Esophagus (tissue), 2 donors: ENCODE measurements at regions not wholly inside any gene's neighbourhood (a gene's known extent, or its start where the extent isn't known, plus 50 kb on each side); places are given as distances from the start of the nearest gene placed in this dataset.
"Not testable (repeated sequence)": the region's sequence is repeated elsewhere in the genome, so short reads cannot be mapped to it uniquely, and the experiment has no call there.

Experiments used
- H3K27ac ChIP-seq, 2 donors: one replicate each; pipeline ENCODE4 v1.5.1; 2013; ENCODE audit warnings: low read depth in 2 of 2, mild to moderate bottlenecking in 2 of 2, inconsistent platforms in 1 of 2, low read length in 1 of 2, moderate library complexity in 1 of 2
- H3K27me3 ChIP-seq, 2 donors: one replicate each; pipeline ENCODE4 v1.6.1; 2013; ENCODE audit warnings: low read length in 2 of 2, control low read depth in 1 of 2, mild to moderate bottlenecking in 1 of 2; ENCODE audit not compliant: insufficient read depth in 2 of 2, control insufficient read depth in 1 of 2
- H3K36me3 ChIP-seq, 2 donors: one replicate each; pipeline ENCODE4 v1.6.1; 2013; ENCODE audit warnings: low read length in 1 of 2; ENCODE audit not compliant: control insufficient read depth in 2 of 2, insufficient read depth in 2 of 2
- H3K4me1 ChIP-seq, 2 donors: one replicate each; pipeline ENCODE4 v1.6.1; 2013; ENCODE audit warnings: low read length in 1 of 2; ENCODE audit not compliant: control insufficient read depth in 2 of 2, insufficient read depth in 2 of 2
- H3K4me3 ChIP-seq, 2 donors: one replicate each; pipeline ENCODE4 v1.5.1; 2013; ENCODE audit warnings: low read length in 2 of 2, mild to moderate bottlenecking in 2 of 2, low read depth in 1 of 2, moderate library complexity in 1 of 2
- H3K9me3 ChIP-seq, 2 donors: one replicate each; pipeline ENCODE4 v1.6.1; 2013; ENCODE audit warnings: mild to moderate bottlenecking in 2 of 2, low read depth in 1 of 2, low read length in 1 of 2, moderate library complexity in 1 of 2; ENCODE audit not compliant: control insufficient read depth in 2 of 2, insufficient read depth in 1 of 2
- WGBS, 2 donors: extraction: QIAGEN DNeasy Blood & Tissue Kit; methylation state at CpG; one replicate each; pipeline ENCODE4 v1.1.7; 2013; 5-methylcytosine and 5-hydroxymethylcytosine counted together
- donor health status: healthy with polysubstance abuse.
- donor health status: Bipolar disorder and iron deficiency.

DNA sequence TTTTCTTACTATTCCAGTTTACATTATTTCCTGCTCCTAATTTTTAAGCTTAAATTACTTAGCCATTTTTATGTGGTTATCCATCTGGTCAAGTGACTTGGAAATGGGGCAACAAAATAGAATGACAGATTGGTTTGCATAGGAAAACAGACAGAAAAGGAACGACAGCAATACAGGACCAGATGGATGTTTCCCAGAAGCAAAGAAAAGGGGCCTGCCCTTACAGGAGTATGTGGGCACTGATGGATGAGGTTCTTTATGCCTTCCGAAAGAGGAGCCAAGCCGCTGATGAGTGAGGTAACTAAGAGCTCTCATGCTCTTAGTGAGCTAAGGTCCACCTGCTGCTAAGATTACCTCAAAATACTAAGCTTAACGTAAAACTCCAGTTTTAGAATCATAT, 339.8 kb downstream of the CNTNAP3B start:
- not testable (repeated sequence) for H3K36me3 ChIP-seq, H3K4me1 ChIP-seq, H3K27ac ChIP-seq, H3K9me3 ChIP-seq, H3K4me3 ChIP-seq, H3K27me3 ChIP-seq
- 56 to 65% methylated on average over 4 of the region's 4 CpGs for WGBS, 2 donors

DNA sequence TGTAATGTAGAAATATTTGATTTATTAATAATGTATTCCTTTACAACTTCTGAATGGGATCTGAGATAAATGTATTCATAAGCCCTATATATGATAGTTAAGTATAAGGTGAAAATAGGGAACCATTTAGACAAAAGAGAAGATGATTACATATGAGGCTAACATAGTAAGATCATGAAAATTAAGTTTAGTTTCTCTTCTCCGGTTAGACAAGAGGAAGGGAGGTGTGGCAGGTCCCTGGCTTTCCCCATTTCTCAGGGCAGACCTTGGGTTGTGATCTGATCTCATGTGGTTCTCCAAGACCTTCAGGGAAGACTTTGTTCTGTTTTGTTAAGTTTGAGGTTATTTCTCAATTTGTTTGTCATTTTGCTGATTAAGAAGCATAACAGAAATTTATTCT, 341.3 kb downstream of the CNTNAP3B start:
- H3K4me1 ChIP-seq, H3K36me3 ChIP-seq, H3K9me3 ChIP-seq, H3K27me3 ChIP-seq, H3K27ac ChIP-seq, H3K4me3 ChIP-seq: not testable (repeated sequence)
- 70 to 74% methylated on average over 1 of the region's 1 CpG for WGBS, 2 donors

DNA sequence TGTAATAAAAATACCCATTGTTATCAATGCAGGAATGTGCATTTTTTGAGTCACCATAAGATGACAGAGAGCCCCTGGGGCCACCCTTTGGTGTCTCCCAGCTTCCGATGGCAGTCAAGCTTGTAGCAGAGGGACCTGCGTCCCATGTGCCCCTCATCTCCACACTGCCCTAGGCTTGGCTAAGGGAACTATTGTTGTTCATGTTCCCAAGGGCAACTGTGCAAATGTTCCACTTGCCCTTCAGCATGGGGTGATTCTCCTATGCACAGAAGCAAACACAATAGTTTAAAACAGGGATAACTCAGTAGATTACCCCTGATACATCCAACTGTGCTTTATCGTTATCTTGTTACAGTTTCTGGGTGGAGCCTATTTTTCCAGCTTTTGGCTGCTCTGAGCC, 342.0 kb downstream of the CNTNAP3B start:
- H3K27ac ChIP-seq, H3K4me3 ChIP-seq, H3K9me3 ChIP-seq, H3K4me1 ChIP-seq, H3K27me3 ChIP-seq, H3K36me3 ChIP-seq: not testable (repeated sequence)
- whole genome bisulfite sequencing, 2 donors: 77 to 92% methylated on average over 2 of the region's 3 CpGs

DNA sequence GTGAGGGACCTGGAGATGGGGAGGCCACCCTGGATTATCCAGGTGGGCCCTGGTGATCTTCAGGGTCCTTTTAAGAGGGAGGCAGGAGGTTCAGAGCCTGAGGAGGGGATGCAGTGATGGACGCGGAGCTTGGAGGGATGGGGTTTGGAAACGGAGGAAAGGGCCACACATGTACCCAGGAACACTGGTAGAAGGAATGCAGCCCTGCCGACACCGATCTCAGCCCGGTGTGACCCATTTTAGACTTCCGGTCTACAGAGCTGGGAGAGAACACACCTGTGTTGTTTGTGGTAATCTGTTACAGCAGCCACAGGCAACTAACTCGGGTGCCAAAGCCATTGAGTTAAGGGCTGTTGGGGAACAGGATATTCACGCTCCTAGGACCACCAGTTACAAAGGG, 345.2 kb downstream of the CNTNAP3B start:
- not testable (repeated sequence) for H3K4me3 ChIP-seq, H3K27ac ChIP-seq, H3K4me1 ChIP-seq, H3K36me3 ChIP-seq, H3K27me3 ChIP-seq, H3K9me3 ChIP-seq
- 87 to 93% methylated on average over 7 to 8 of the region's 9 CpGs for WGBS, 2 donors

DNA sequence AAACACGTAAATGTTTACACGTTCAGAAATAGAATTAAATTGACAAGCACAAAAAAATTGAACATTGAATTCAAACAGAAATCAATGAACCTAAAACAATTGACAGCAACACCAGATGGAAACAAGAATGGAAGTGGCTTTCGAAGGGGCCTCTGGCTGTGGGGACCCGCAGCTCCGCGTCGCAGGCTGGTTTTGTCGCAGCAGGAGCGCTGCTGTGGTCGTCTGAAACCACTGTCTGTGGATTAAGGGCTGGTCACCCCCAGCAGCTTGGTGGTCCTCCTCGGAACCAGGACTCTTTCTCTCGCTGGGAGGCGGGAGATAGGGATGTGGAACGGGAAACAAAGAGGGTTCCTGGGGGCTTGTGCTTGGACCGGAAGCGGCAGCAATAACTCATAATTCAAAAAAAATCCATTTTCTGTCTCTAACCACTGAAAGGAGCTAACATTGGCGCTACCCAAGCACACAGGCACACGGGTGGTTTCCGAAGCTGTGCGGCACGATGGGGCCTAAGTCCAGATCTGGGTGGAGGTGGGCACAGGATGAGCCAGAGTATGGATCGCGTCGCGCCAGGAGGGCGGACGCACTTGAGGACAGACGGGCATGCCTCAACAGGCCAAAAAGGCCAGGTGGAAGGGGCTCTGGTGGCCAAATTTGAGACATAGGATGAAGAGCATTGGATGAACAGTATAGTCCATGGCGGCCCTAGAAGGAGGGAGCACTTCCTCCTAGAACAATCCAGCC, 346.0 kb downstream of the CNTNAP3B start:
- H3K4me3 ChIP-seq, H3K36me3 ChIP-seq, H3K27me3 ChIP-seq, H3K27ac ChIP-seq, H3K9me3 ChIP-seq, H3K4me1 ChIP-seq: not testable (repeated sequence)
- WGBS, 2 donors: 92 to 94% methylated on average over 22 to 23 of the region's 29 CpGs

DNA sequence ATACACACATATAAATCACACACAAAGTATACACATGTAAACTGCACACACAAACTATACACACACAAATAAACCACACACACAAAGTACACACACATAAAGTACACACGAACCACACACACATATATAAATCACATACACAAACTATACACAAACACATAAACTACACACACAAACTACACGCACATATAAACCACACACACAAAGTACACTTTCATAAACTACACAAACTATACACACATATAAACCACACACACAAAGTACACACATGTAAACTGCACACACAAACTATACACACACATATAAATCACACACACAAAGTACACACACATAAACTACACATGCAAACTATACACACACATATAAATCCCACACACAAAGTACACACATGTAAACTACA, 347.3 kb downstream of the CNTNAP3B start:
- H3K27me3 ChIP-seq, H3K36me3 ChIP-seq, H3K4me3 ChIP-seq, H3K9me3 ChIP-seq, H3K4me1 ChIP-seq, H3K27ac ChIP-seq: not testable (repeated sequence)
- WGBS, 2 donors: 93% methylated on average over 2 of the region's 2 CpGs

DNA sequence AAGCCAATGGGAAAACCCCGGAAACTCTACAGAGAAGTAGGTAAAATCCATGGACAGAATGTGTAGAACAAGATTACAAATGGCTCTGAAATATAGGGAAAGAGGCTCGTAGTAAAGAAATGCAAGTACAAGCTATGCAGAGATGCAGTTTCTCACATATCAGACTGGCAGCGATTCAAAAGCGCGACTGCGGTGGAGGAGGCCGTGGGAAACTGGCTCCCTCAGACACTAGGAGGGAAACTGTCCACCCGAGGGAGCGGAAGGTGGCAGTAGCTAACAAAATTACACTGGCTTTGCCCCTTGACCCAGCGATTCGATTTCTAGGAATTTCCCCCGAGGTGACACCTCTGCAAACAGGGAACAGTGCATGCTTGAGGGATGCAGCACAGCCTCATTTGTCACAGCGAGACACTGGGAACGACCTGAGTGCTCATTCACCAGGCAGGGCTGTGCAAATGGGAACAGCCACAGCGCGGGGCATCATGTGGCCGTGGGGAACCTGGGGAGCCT, 349.3 kb downstream of the CNTNAP3B start:
- H3K36me3 ChIP-seq, H3K27ac ChIP-seq, H3K4me3 ChIP-seq, H3K27me3 ChIP-seq, H3K9me3 ChIP-seq, H3K4me1 ChIP-seq: not testable (repeated sequence)
- 48 to 51% methylated on average over 12 to 14 of the region's 17 CpGs for WGBS, 2 donors

DNA sequence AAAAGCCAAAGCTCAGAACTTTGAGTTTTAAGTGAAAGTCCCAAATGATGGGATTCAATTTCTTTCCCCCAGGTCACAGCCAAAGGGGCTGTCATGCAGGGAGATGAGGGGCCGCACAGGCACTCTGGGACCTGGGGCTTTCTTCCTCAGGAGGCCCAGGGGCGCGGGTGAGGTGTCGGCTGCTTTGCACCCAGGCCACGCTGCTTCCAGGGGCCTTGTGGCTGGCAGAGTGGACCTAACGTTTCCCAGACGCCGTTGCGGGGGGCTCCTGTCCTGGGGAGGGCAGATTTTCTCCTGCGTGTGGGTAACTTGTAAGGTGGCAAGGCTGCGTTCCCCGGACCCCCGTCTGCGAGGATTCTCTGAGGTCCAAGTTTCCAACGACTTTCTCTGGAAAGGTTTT, 350.0 kb downstream of the CNTNAP3B start:
- not testable (repeated sequence) for H3K9me3 ChIP-seq, H3K4me1 ChIP-seq, H3K4me3 ChIP-seq, H3K27ac ChIP-seq, H3K36me3 ChIP-seq, H3K27me3 ChIP-seq
- 90 to 92% methylated on average over 15 of the region's 15 CpGs for WGBS, 2 donors

DNA sequence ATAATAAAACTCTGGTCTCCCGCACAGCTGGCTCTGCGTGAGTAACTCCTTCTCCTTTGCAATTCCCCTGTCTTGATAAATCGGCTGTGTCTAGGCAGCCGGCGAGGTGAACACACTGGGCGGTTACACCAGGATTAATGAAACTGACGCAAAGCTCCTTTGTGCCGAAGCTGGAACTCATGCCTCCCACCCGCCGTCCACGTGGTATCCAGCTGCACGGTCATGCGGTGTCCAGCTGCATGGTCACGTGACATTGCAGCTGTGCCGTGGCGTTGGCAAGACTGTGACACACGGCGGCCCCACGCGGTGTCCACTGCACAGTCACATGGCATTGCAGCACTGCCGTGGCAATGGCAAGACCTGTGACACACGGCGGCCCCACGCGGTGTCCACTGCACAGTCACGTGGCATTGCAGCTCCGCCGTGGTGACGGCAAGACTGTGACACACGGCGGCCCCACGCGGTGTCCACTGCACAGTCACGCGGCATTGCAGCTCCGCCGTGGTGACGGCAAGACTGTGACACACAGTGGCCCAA, 350.6 kb downstream of the CNTNAP3B start:
- not testable (repeated sequence) for H3K9me3 ChIP-seq, H3K4me1 ChIP-seq, H3K36me3 ChIP-seq, H3K27me3 ChIP-seq, H3K4me3 ChIP-seq, H3K27ac ChIP-seq
- WGBS, 2 donors: 95 to 97% methylated on average over 35 to 38 of the region's 38 CpGs

DNA sequence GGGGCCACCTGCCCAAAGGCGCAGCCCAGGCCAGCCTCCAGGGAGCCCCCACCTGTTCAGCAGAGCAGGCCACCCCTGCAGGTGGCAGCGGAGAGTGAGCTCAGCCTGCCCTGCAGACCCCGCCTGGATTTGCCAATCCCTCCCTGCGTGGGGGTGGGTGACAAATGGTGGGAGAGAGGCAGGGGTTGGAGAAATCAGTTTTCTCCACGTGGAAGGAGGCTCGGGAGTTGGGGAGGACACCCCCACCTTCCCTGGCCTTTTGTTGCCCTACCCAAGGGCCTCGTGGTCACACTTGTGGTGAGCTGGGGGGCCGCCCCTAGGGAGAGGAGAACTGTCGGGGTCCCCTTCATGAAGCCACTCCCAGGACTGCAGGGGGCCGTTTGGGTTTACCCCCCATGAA, 351.7 kb downstream of the CNTNAP3B start:
- H3K4me3 ChIP-seq, H3K4me1 ChIP-seq, H3K27me3 ChIP-seq, H3K36me3 ChIP-seq, H3K9me3 ChIP-seq, H3K27ac ChIP-seq: not testable (repeated sequence)
- 72 to 78% methylated on average over 4 to 6 of the region's 10 CpGs for WGBS, 2 donors
